GM12878 (cell line): ENCODE measurements at regions not wholly inside any gene's neighbourhood (a gene's known extent, or its start where the extent isn't known, plus 50 kb on each side); places are given as distances from the start of the nearest gene placed in this dataset.

Experiments
- ATAC-seq: fragments of 200-7000 bp; cut with Tn5 transposase; 3 replicates; pipeline ENCODE4 v1.9.1; 2020; ENCODE audit warnings: mild to moderate bottlenecking, moderate library complexity
- BruUV-seq: library from RNA; stranded (reverse); fragments of 400-500 nt; replicated peaks from 2 replicates; lab custom pipeline; 2021; lab: Mats Ljungman, UMichigan
- CTCF ChIA-PET: fragments of 300-600 bp; sonication (Branson Sonifier 250); formaldehyde crosslinking; extraction: SDS; loops from one replicate; lab custom pipeline; 2021; ENCODE audit warnings: inconsistent platforms; lab: Yijun Ruan, JAX
- POLR2A ChIA-PET: fragments of 350-600 bp; formaldehyde crosslinking; extraction: SDS; loops from one replicate; lab custom pipeline; 2021; ENCODE audit warnings: inconsistent platforms; lab: Charles Lee
- RAD21 ChIA-PET: fragments of 300-600 bp; sonication (Branson Sonifier 250); formaldehyde crosslinking; loops from one replicate; lab custom pipeline; 2023; ENCODE audit warnings: antibody characterized with exemption; ENCODE audit not compliant: unreplicated experiment; lab: Charles Lee
- SMC1A ChIA-PET: fragments of 300-600 bp; sonication (Branson Sonifier 250); formaldehyde crosslinking; loops from one replicate; lab custom pipeline; 2023; ENCODE audit not compliant: unreplicated experiment, uncharacterized antibody; lab: Charles Lee
- DNase-seq: peaks from one replicate; pipeline ENCODE4 v3.0.0-alpha.2; 2011; ENCODE audit warnings: low read depth, low spot score
- FAIRE-seq: peaks from 3 replicates; lab custom pipeline; 2011; peaks lifted over from hg19 to GRCh38; lab: Jason Lieb, UNC
- H2AFZ ChIP-seq: 2 replicates; pipeline ENCODE4 v1.6.0; 2011; ENCODE audit warnings: low read depth, low read length, control low read depth; ENCODE audit not compliant: control insufficient read depth
- H3K27ac ChIP-seq: 2 replicates; pipeline ENCODE4 v1.5.1; 2011; ENCODE audit warnings: control low read depth; ENCODE audit not compliant: control insufficient read depth, insufficient read depth
- H3K27me3 ChIP-seq, 2 experiments: replicated peaks in 1 of 2; 2 replicates each; pipeline versions ENCODE4 v1.6.0 to v1.6.1; 2011; ENCODE audit warnings: low read length in 1 of 2; ENCODE audit not compliant: control insufficient read depth in 2 of 2, insufficient read depth in 2 of 2
- H3K36me3 ChIP-seq, 2 experiments: 2 replicates each; pipeline ENCODE4 v1.5.1; 2011; ENCODE audit warnings: low read length in 1 of 2; ENCODE audit not compliant: control insufficient read depth in 2 of 2, insufficient read depth in 2 of 2
- H3K4me1 ChIP-seq: 2 replicates; pipeline ENCODE4 v1.6.1; 2011; ENCODE audit warnings: mild to moderate bottlenecking, low read length, moderate library complexity, mixed read lengths; ENCODE audit not compliant: control insufficient read depth, insufficient read depth
- H3K4me2 ChIP-seq: 2 replicates; pipeline ENCODE4 v1.6.0; 2011; ENCODE audit warnings: control low read depth; ENCODE audit not compliant: control insufficient read depth, insufficient read depth
- H3K4me3 ChIP-seq: fragments of 200-600 bp; sonication (generic); 2 replicates; pipeline ENCODE4 v1.5.1; 2016
- H3K79me2 ChIP-seq: 2 replicates; pipeline ENCODE4 v1.6.0; 2011; ENCODE audit warnings: low read length; ENCODE audit not compliant: control insufficient read depth, insufficient read depth
- H3K9ac ChIP-seq: 2 replicates; pipeline ENCODE4 v1.8.0; 2011; ENCODE audit warnings: low read length, control low read depth, mixed read lengths; ENCODE audit not compliant: control insufficient read depth, insufficient read depth
- H3K9me3 ChIP-seq: replicated peaks from 3 replicates; pipeline ENCODE4 v1.5.1; 2011; ENCODE audit warnings: mild to moderate bottlenecking, low read length; ENCODE audit not compliant: control insufficient read depth, insufficient read depth
- H4K20me1 ChIP-seq: 2 replicates; pipeline ENCODE4 v1.6.0; 2011; ENCODE audit not compliant: control insufficient read depth, insufficient read depth
- ATF7 ChIP-seq: fragments of 450-650 bp; IDR thresholded peaks from 2 replicates; pipeline ENCODE4 v1.6.1; 2016; ENCODE audit warnings: low read depth, mild to moderate bottlenecking
- CBX5 ChIP-seq: sonication (generic); IDR thresholded peaks from 2 replicates; pipeline ENCODE4 v1.6.1; 2016; ENCODE audit warnings: low read depth, moderate library complexity, mild to moderate bottlenecking, inconsistent platforms
- HDAC2 ChIP-seq: fragments of 200-600 bp; sonication (generic); IDR thresholded peaks from 2 replicates; pipeline ENCODE4 v1.6.1; 2017
- LARP7 ChIP-seq: fragments of 450-650 bp; IDR thresholded peaks from 2 replicates; pipeline ENCODE4 v1.6.1; 2017; ENCODE audit warnings: mild to moderate bottlenecking
- NRF1 ChIP-seq: conservative IDR thresholded peaks from 2 replicates; pipeline ENCODE4 v1.6.1; 2011; ENCODE audit warnings: mild to moderate bottlenecking, low read depth, low read length, improper control_type of control experiment
- RCOR1 ChIP-seq: conservative IDR thresholded peaks from 2 replicates; pipeline ENCODE4 v1.6.1; 2012; ENCODE audit warnings: low read depth, low read length, improper control_type of control experiment
- SMC3 ChIP-seq: IDR thresholded peaks from 2 replicates; pipeline ENCODE4 v1.6.1; 2011; ENCODE audit warnings: low read length, improper control_type of control experiment, borderline replicate concordance
- SREBF2 ChIP-seq: IDR thresholded peaks from 2 replicates; pipeline ENCODE4 v1.6.1; 2012; ENCODE audit warnings: mild to moderate bottlenecking, low read length
- WGBS: methylation state at CpG from one replicate; pipeline ENCODE4 v1.1.6; 2016; ENCODE audit warnings: low lambda C conversion rate; ENCODE audit not compliant: insufficient replicate concordance, insufficient coverage; ENCODE audit errors: missing lambda C conversion rate; 5-methylcytosine and 5-hydroxymethylcytosine counted together
- in situ Hi-C: fragments of 300-500 bp; cut with MboI; formaldehyde crosslinking; loops from 9 replicates; pipeline ENCODE4 v1.14.3; 2018; ENCODE audit warnings: mixed read lengths
- intact Hi-C: fragments of 100-400 bp; cut with micrococcal nuclease; formaldehyde crosslinking; loops from one replicate; pipeline ENCODE4 v1.14.2; 2022; ENCODE audit not compliant: unreplicated experiment
- TF ChIP-seq, protein P1 (sequence below): fragments of 450-650 bp; IDR thresholded peaks from 2 replicates; pipeline ENCODE4 v1.6.1; 2017; ENCODE audit warnings: mild to moderate bottlenecking
- TF ChIP-seq, protein P2 (sequence below): fragments of 450-650 bp; formaldehyde crosslinking; IDR thresholded peaks from 2 replicates; pipeline ENCODE4 v1.4.0; 2022; ENCODE audit warnings: mild to moderate bottlenecking, moderate library complexity
- TF ChIP-seq, protein P3 (sequence below): fragments of 450-650 bp; IDR thresholded peaks from 2 replicates; pipeline ENCODE4 v1.6.1; 2014; ENCODE audit warnings: mild to moderate bottlenecking

DNA sequence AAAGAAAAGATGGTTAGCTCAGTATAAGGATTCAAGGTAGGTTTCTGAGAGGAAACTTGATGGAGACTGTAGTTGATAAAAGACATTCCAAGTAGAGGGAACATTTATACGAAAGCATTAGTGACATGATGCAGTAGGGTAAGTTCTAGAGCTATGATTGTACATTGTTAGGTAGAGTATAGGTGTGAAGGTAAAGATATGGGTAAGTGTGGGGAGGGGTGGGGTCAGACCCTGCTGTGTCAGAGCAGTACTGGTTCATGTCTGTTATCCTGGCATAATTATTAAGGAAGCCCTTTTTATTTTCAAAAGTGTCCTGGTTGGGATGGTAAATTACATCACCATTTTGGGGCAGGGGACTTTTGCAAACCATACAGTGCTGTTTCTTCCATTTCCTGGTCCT is 635.8 kb downstream of the COL12A1 start:
- FAIRE-seq = no peak
- H4K20me1 ChIP-seq = no peaks in the 10 kb centered on the region
- peak; percentile 60 for ATAC-seq
- SMC1A ChIA-PET = interaction anchor here (0.7 to 2.5 kb wide), 9 partner anchors 11 to 640 kb away, joined by 3 to 11 read pairs (median 3); no protein-coding TSS in a partner anchor
- 0% methylated on average over 1 of the region's 1 CpG for WGBS
- no peaks in the 10 kb centered on the region for H3K36me3 ChIP-seq
- intact Hi-C loops = loop anchor here (10.0 kb wide), 1 partner anchor 835 kb away; no protein-coding TSS in a partner anchor
- no peak overlapping the region for H3K27ac ChIP-seq
- H3K27me3 ChIP-seq = no peaks in the 10 kb centered on the region
- in situ Hi-C loops = no loop called here
- H3K4me1 ChIP-seq = no peaks in the 10 kb centered on the region
- no TSS peak for BruUV-seq
- 0 out of 2 replicates have a peak, but pooled peaks have one; percentile 21 for TF ChIP-seq ATF7
- no peak for TF ChIP-seq SREBF2
- TF ChIP-seq, all 136 proteins: peak for 1
- ChIA-PET CTCF (interaction anchor here (1.8 kb wide), 1 partner anchor 639 kb away, joined by 5 read pairs; no protein-coding TSS in a partner anchor), POLR2A (interaction anchor here (1.9 kb wide), 1 partner anchor 8 kb away, joined by 7 read pairs; no protein-coding TSS in a partner anchor), RAD21 (interaction anchor here (0.9 to 1.1 kb wide), 4 partner anchors 91 to 161 kb away, joined by 3 to 6 read pairs (median 4); no protein-coding TSS in a partner anchor)
- Histone ChIP-seq H3K4me2 (no peak overlapping the region), H3K4me3 (no peak overlapping the region), H2AFZ (no peak overlapping the region), H3K79me2 (no peaks in the 10 kb centered on the region), H3K9me3 (no peaks in the 10 kb centered on the region), H3K9ac (no peak overlapping the region)
- DNase-seq = no peak

DNA sequence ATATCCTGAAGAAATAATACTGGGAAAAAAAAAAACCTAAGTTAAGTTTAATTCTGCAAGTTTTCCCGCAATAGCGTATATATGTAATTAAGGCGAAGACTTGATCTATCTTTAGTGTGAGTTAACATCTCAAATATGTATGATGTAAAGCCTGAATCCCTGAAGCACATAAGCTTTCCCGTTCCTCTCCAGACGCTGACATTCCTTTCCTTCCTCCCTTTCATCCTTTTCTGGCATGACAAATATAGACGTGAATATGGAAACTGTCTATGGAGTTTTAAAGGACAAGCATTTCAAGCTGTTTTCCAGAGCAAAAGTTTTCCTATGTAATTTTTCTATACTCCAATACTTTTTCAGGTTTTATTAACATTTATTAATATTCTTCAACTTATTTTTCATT is 637.0 kb downstream of the COL12A1 start:
- Histone ChIP-seq H3K27ac (no peak overlapping the region), H3K79me2 (no peaks in the 10 kb centered on the region), H3K4me1 (no peaks in the 10 kb centered on the region), H3K27me3 (no peaks in the 10 kb centered on the region), H3K9me3 (no peaks in the 10 kb centered on the region), H3K4me2 (no peak overlapping the region), H3K36me3 (no peaks in the 10 kb centered on the region), H4K20me1 (no peaks in the 10 kb centered on the region), H3K4me3 (no peak overlapping the region), H2AFZ (no peak overlapping the region), H3K9ac (no peak overlapping the region)
- DNase-seq (no peak), ATAC-seq (no peak), FAIRE-seq (no peak)
- in situ Hi-C loops (no loop called here), intact Hi-C loops (no loop called here)
- no TSS peak for BruUV-seq
- WGBS = 53% methylated on average over 6 of the region's 6 CpGs
- RAD21 ChIA-PET = interaction anchor here (1.0 to 1.1 kb wide), 2 partner anchors 95 to 159 kb away, joined by 5 to 6 read pairs; no protein-coding TSS in a partner anchor
- SMC1A ChIA-PET = interaction anchor here (0.7 to 2.5 kb wide), 10 partner anchors 9 to 641 kb away, joined by 3 to 11 read pairs (median 4); no protein-coding TSS in a partner anchor
- CTCF ChIA-PET = interaction anchor here (0.8 to 1.8 kb wide), 5 partner anchors 11 to 829 kb away, joined by 3 to 5 read pairs (median 3); no protein-coding TSS in a partner anchor
- POLR2A ChIA-PET = interaction anchor here (1.1 to 1.9 kb wide), 2 partner anchors 9 to 11 kb away, joined by 3 to 7 read pairs; no protein-coding TSS in a partner anchor
- TF ChIP-seq RCOR1 (no peak), SMC3 (no peak), CBX5 (no peak), HDAC2 (no peak), LARP7 (no peak), NRF1 (no peak)
- TF ChIP-seq, protein P1, sequence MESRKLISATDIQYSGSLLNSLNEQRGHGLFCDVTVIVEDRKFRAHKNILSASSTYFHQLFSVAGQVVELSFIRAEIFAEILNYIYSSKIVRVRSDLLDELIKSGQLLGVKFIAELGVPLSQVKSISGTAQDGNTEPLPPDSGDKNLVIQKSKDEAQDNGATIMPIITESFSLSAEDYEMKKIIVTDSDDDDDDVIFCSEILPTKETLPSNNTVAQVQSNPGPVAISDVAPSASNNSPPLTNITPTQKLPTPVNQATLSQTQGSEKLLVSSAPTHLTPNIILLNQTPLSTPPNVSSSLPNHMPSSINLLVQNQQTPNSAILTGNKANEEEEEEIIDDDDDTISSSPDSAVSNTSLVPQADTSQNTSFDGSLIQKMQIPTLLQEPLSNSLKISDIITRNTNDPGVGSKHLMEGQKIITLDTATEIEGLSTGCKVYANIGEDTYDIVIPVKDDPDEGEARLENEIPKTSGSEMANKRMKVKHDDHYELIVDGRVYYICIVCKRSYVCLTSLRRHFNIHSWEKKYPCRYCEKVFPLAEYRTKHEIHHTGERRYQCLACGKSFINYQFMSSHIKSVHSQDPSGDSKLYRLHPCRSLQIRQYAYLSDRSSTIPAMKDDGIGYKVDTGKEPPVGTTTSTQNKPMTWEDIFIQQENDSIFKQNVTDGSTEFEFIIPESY = no peak
- TF ChIP-seq, protein P2, sequence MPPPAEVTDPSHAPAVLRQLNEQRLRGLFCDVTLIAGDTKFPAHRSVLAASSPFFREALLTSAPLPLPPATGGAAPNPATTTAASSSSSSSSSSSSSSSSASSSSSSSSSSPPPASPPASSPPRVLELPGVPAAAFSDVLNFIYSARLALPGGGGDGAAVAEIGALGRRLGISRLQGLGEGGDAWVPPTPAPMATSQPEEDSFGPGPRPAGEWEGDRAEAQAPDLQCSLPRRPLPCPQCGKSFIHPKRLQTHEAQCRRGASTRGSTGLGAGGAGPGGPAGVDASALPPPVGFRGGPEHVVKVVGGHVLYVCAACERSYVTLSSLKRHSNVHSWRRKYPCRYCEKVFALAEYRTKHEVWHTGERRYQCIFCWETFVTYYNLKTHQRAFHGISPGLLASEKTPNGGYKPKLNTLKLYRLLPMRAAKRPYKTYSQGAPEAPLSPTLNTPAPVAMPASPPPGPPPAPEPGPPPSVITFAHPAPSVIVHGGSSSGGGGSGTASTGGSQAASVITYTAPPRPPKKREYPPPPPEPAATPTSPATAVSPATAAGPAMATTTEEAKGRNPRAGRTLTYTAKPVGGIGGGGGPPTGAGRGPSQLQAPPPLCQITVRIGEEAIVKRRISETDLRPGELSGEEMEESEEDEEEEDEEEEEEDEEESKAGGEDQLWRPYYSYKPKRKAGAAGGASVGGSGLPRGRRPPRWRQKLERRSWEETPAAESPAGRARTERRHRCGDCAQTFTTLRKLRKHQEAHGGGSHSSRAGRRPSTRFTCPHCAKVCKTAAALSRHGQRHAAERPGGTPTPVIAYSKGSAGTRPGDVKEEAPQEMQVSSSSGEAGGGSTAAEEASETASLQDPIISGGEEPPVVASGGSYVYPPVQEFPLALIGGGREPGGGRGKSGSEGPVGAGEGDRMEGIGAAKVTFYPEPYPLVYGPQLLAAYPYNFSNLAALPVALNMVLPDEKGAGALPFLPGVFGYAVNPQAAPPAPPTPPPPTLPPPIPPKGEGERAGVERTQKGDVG (CRISPR knock-in tag) = no peak
- TF ChIP-seq, protein P3, sequence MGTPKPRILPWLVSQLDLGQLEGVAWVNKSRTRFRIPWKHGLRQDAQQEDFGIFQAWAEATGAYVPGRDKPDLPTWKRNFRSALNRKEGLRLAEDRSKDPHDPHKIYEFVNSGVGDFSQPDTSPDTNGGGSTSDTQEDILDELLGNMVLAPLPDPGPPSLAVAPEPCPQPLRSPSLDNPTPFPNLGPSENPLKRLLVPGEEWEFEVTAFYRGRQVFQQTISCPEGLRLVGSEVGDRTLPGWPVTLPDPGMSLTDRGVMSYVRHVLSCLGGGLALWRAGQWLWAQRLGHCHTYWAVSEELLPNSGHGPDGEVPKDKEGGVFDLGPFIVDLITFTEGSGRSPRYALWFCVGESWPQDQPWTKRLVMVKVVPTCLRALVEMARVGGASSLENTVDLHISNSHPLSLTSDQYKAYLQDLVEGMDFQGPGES = no peak
